WTC11 (cell line): ENCODE measurements at regions not wholly inside any gene's neighbourhood (a gene's known extent, or its start where the extent isn't known, plus 50 kb on each side); places are given as distances from the start of the nearest gene placed in this dataset.
A peak's percentile ranks its signal among the peaks of the same experiment; 100 is the strongest.

Source experiments
- ATAC-seq: fragments of 200-7000 bp; cut with Tn5 transposase; 2 replicates; pipeline ENCODE4 v1.10.0; 2021; ENCODE audit warnings: mild to moderate bottlenecking, moderate library complexity
- CTCF ChIA-PET: fragments of 300-600 bp; sonication (Branson Sonifier 250); formaldehyde crosslinking; loops from one replicate; lab custom pipeline; 2021; ENCODE audit warnings: antibody characterized with exemption; lab: Charles Lee
- POLR2A ChIA-PET: fragments of 350-600 bp; sonication (Branson Sonifier 250); formaldehyde crosslinking; loops from one replicate; lab custom pipeline; 2021; ENCODE audit warnings: antibody characterized with exemption; lab: Charles Lee
- DNase-seq: peaks from one replicate; pipeline ENCODE4 v3.0.0; 2021; ENCODE audit warnings: low spot score
- H3K27ac Mint-ChIP-seq: 2 replicates; pipeline ENCODE4 v1.8.0; 2021; ENCODE audit warnings: mixed read lengths
- H3K27me3 Mint-ChIP-seq: 2 replicates; pipeline ENCODE4 v1.8.0; 2021; ENCODE audit warnings: low read depth, mild to moderate bottlenecking, moderate library complexity, mixed read lengths
- H3K36me3 Mint-ChIP-seq: 2 replicates; pipeline ENCODE4 v1.8.0; 2021; ENCODE audit warnings: mixed read lengths
- H3K4me1 Mint-ChIP-seq: 2 replicates; pipeline ENCODE4 v1.8.0; 2022; ENCODE audit warnings: mixed read lengths
- H3K4me3 Mint-ChIP-seq: 2 replicates; pipeline ENCODE4 v1.8.0; 2021; ENCODE audit warnings: mild to moderate bottlenecking, moderate library complexity, mixed read lengths
- H3K9me3 Mint-ChIP-seq: 2 replicates; pipeline ENCODE4 v1.8.0; 2021; ENCODE audit warnings: mixed read lengths
- ESRRA ChIP-seq: sonication (generic); formaldehyde crosslinking; IDR thresholded peaks from 2 replicates; pipeline ENCODE4 v1.8.1; 2022; ENCODE audit warnings: mild to moderate bottlenecking, missing genetic modification reagents, borderline replicate concordance
- FOXP1 ChIP-seq: sonication (generic); formaldehyde crosslinking; IDR thresholded peaks from 2 replicates; pipeline ENCODE4 v1.8.0; 2022; ENCODE audit warnings: missing genetic modification reagents, mild to moderate bottlenecking, moderate library complexity, borderline replicate concordance
- GTF2I ChIP-seq: fragments of 250-450 bp; sonication (Bioruptor Pico); conservative IDR thresholded peaks from 2 replicates; pipeline ENCODE4 v1.4.0; 2021; ENCODE audit warnings: mild to moderate bottlenecking
- HMGA2 ChIP-seq: fragments of 250-450 bp; sonication (Bioruptor Pico); IDR thresholded peaks from 2 replicates; pipeline ENCODE4 v1.4.0; 2021; ENCODE audit warnings: mild to moderate bottlenecking, moderate library complexity
- JUN ChIP-seq: sonication (generic); formaldehyde crosslinking; IDR thresholded peaks from 2 replicates; pipeline ENCODE4 v1.8.0; 2023; ENCODE audit warnings: mild to moderate bottlenecking, missing genetic modification reagents
- MYBL2 ChIP-seq: sonication (generic); formaldehyde crosslinking; IDR thresholded peaks from 2 replicates; pipeline ENCODE4 v1.8.1; 2023; ENCODE audit warnings: mild to moderate bottlenecking, moderate library complexity, missing genetic modification reagents
- PRRX2 ChIP-seq: fragments of 250-450 bp; sonication (Bioruptor Pico); IDR thresholded peaks from 2 replicates; pipeline ENCODE4 v1.8.0; 2021; ENCODE audit warnings: mild to moderate bottlenecking
- TEAD1 ChIP-seq: sonication (generic); formaldehyde crosslinking; IDR thresholded peaks from 2 replicates; pipeline ENCODE4 v1.8.0; 2022; ENCODE audit warnings: mild to moderate bottlenecking, missing genetic modification reagents
- USF1 ChIP-seq: sonication (generic); formaldehyde crosslinking; IDR thresholded peaks from 2 replicates; pipeline ENCODE4 v1.8.0; 2022; ENCODE audit warnings: mild to moderate bottlenecking, missing genetic modification reagents
- USF2 ChIP-seq: sonication (generic); formaldehyde crosslinking; IDR thresholded peaks from 2 replicates; pipeline ENCODE4 v1.8.1; 2023; ENCODE audit warnings: mild to moderate bottlenecking, missing genetic modification reagents, moderate library complexity
- ZBTB43 ChIP-seq: sonication (generic); formaldehyde crosslinking; IDR thresholded peaks from 2 replicates; pipeline ENCODE4 v1.8.1; 2023; ENCODE audit warnings: mild to moderate bottlenecking, missing genetic modification reagents
- ZNF416 ChIP-seq: fragments of 250-450 bp; sonication (Bioruptor Pico); IDR thresholded peaks from 2 replicates; pipeline ENCODE4 v1.9.0; 2021; ENCODE audit warnings: mild to moderate bottlenecking, inconsistent platforms
- TF ChIP-seq, protein P1 (sequence below): sonication (generic); formaldehyde crosslinking; IDR thresholded peaks from 2 replicates; pipeline ENCODE4 v1.8.0; 2022; ENCODE audit warnings: mild to moderate bottlenecking, missing genetic modification reagents
- TF ChIP-seq, protein P2 (sequence below): fragments of 250-450 bp; sonication (Bioruptor Pico); IDR thresholded peaks from 2 replicates; pipeline ENCODE4 v1.9.0; 2021; ENCODE audit warnings: mild to moderate bottlenecking
- TF ChIP-seq, protein P3 (sequence below): sonication (generic); formaldehyde crosslinking; IDR thresholded peaks from 2 replicates; pipeline ENCODE4 v1.8.1; 2022; ENCODE audit warnings: low read depth, mild to moderate bottlenecking, moderate library complexity, missing genetic modification reagents, borderline replicate concordance
- TF ChIP-seq, protein P4 (sequence below): sonication (generic); formaldehyde crosslinking; IDR thresholded peaks from 2 replicates; pipeline ENCODE4 v1.8.1; 2022; ENCODE audit warnings: mild to moderate bottlenecking, missing genetic modification reagents, moderate library complexity, borderline replicate concordance
- TF ChIP-seq, protein P5 (sequence below): fragments of 200-600 bp; IDR thresholded peaks from 2 replicates; pipeline ENCODE4 v1.8.0; 2022; ENCODE audit warnings: antibody characterized with exemption
- TF ChIP-seq, protein P6 (sequence below): sonication (generic); formaldehyde crosslinking; IDR thresholded peaks from 2 replicates; pipeline ENCODE4 v1.8.0; 2022; ENCODE audit warnings: mild to moderate bottlenecking, missing genetic modification reagents

DNA sequence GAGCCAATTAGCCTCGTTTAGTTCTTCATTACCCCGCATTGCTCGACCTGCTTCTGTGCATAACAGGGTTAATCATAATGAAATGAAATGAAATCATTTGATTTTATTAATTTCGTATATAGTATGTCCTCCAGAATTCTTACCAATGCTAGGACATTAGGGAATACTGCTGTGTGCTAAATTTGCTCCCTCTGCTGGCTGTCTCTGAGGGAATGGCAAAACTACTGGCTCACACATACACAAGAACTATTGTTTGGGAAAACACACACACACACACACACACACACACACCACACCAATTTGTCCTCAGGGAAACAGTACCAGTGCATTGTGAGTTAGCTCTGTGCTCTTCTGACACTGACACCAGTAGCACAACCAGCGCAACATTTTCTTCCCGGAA lies 273.3 kb upstream of the TCF4 start:
- peaks cover 88% of the 10 kb centered on the region for H3K4me1 Mint-ChIP-seq
- ChIA-PET POLR2A (no interaction called here), CTCF (interaction anchor here (0.6 to 1.3 kb wide), 5 partner anchors 11 to 626 kb away, joined by 3 to 4 read pairs (median 3); no protein-coding TSS in a partner anchor)
- TF ChIP-seq, protein P1, sequence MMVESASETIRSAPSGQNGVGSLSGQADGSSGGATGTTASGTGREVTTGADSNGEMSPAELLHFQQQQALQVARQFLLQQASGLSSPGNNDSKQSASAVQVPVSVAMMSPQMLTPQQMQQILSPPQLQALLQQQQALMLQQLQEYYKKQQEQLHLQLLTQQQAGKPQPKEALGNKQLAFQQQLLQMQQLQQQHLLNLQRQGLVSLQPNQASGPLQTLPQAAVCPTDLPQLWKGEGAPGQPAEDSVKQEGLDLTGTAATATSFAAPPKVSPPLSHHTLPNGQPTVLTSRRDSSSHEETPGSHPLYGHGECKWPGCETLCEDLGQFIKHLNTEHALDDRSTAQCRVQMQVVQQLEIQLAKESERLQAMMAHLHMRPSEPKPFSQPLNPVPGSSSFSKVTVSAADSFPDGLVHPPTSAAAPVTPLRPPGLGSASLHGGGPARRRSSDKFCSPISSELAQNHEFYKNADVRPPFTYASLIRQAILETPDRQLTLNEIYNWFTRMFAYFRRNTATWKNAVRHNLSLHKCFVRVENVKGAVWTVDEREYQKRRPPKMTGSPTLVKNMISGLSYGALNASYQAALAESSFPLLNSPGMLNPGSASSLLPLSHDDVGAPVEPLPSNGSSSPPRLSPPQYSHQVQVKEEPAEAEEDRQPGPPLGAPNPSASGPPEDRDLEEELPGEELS (CRISPR knock-in tag) = no peak
- TF ChIP-seq, protein P2, sequence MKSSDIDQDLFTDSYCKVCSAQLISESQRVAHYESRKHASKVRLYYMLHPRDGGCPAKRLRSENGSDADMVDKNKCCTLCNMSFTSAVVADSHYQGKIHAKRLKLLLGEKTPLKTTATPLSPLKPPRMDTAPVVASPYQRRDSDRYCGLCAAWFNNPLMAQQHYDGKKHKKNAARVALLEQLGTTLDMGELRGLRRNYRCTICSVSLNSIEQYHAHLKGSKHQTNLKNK (CRISPR knock-in tag) = no peak
- TF ChIP-seq, protein P3, sequence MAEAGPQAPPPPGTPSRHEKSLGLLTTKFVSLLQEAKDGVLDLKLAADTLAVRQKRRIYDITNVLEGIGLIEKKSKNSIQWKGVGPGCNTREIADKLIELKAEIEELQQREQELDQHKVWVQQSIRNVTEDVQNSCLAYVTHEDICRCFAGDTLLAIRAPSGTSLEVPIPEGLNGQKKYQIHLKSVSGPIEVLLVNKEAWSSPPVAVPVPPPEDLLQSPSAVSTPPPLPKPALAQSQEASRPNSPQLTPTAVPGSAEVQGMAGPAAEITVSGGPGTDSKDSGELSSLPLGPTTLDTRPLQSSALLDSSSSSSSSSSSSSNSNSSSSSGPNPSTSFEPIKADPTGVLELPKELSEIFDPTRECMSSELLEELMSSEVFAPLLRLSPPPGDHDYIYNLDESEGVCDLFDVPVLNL (CRISPR knock-in tag) = no peak
- no peak for TF ChIP-seq USF1
- no peak for TF ChIP-seq ESRRA (CRISPR knock-in tag)
- no peak for TF ChIP-seq FOXP1 (CRISPR knock-in tag)
- no peak for TF ChIP-seq PRRX2 (CRISPR knock-in tag)
- TF ChIP-seq GTF2I (CRISPR knock-in tag) = no peak
- no peak for TF ChIP-seq TEAD1 (CRISPR knock-in tag)
- no peak for TF ChIP-seq ZBTB43 (CRISPR knock-in tag)
- TF ChIP-seq ZNF416 = no peak
- no peak for TF ChIP-seq JUN (CRISPR knock-in tag)
- TF ChIP-seq, protein P4, sequence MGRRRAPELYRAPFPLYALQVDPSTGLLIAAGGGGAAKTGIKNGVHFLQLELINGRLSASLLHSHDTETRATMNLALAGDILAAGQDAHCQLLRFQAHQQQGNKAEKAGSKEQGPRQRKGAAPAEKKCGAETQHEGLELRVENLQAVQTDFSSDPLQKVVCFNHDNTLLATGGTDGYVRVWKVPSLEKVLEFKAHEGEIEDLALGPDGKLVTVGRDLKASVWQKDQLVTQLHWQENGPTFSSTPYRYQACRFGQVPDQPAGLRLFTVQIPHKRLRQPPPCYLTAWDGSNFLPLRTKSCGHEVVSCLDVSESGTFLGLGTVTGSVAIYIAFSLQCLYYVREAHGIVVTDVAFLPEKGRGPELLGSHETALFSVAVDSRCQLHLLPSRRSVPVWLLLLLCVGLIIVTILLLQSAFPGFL = no peak
- ATAC-seq = peak; percentile 69
- H3K27ac Mint-ChIP-seq = peak overlapping the region; percentile 30; the same call in 1 of the 2 replicates
- H3K4me3 Mint-ChIP-seq = no peak overlapping the region
- no peaks in the 10 kb centered on the region for H3K27me3 Mint-ChIP-seq
- H3K36me3 Mint-ChIP-seq = no peaks in the 10 kb centered on the region
- H3K9me3 Mint-ChIP-seq = no peaks in the 10 kb centered on the region
- no peak for DNase-seq

- H3K36me3 Mint-ChIP-seq = 0 out of 2 replicates have a peak, but pooled peaks cover 4% of the 10 kb centered on the region
- H3K4me1 Mint-ChIP-seq = peaks cover 83% of the 10 kb centered on the region
- no peak overlapping the region for H3K4me3 Mint-ChIP-seq
- DNase-seq = no peak
- H3K27me3 Mint-ChIP-seq = no peaks in the 10 kb centered on the region
- no peak for TF ChIP-seq PRRX2 (CRISPR knock-in tag)
- TF ChIP-seq, protein P5, sequence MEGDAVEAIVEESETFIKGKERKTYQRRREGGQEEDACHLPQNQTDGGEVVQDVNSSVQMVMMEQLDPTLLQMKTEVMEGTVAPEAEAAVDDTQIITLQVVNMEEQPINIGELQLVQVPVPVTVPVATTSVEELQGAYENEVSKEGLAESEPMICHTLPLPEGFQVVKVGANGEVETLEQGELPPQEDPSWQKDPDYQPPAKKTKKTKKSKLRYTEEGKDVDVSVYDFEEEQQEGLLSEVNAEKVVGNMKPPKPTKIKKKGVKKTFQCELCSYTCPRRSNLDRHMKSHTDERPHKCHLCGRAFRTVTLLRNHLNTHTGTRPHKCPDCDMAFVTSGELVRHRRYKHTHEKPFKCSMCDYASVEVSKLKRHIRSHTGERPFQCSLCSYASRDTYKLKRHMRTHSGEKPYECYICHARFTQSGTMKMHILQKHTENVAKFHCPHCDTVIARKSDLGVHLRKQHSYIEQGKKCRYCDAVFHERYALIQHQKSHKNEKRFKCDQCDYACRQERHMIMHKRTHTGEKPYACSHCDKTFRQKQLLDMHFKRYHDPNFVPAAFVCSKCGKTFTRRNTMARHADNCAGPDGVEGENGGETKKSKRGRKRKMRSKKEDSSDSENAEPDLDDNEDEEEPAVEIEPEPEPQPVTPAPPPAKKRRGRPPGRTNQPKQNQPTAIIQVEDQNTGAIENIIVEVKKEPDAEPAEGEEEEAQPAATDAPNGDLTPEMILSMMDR = no peak
- TF ChIP-seq MYBL2 (CRISPR knock-in tag) = no peak
- no peak for TF ChIP-seq HMGA2 (CRISPR knock-in tag)
- TF ChIP-seq, protein P6, sequence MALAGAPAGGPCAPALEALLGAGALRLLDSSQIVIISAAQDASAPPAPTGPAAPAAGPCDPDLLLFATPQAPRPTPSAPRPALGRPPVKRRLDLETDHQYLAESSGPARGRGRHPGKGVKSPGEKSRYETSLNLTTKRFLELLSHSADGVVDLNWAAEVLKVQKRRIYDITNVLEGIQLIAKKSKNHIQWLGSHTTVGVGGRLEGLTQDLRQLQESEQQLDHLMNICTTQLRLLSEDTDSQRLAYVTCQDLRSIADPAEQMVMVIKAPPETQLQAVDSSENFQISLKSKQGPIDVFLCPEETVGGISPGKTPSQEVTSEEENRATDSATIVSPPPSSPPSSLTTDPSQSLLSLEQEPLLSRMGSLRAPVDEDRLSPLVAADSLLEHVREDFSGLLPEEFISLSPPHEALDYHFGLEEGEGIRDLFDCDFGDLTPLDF (CRISPR knock-in tag) = no peak
- TF ChIP-seq, protein P3 (CRISPR knock-in tag) = no peak
- no peak for TF ChIP-seq USF2
- TF ChIP-seq, all 79 proteins: peak for 0
- H3K9me3 Mint-ChIP-seq = peaks cover 13% of the 10 kb centered on the region
- H3K27ac Mint-ChIP-seq = no peak overlapping the region
- CTCF ChIA-PET = no interaction called here
- POLR2A ChIA-PET = no interaction called here
- no peak for ATAC-seq
These were observed 270.9 kb upstream of the TCF4 start for GRCh38 chr18:55858661-55859515.
